22Rv1 (cell line): ENCODE measurements at regions not wholly inside any gene's neighbourhood (a gene's known extent, or its start where the extent isn't known, plus 50 kb on each side); places are given as distances from the start of the nearest gene placed in this dataset.

Experiments
- ZFX ChIP-seq: fragments of 450-650 bp; IDR thresholded peaks from 2 replicates; pipeline ENCODE4 v1.6.1; 2017; ENCODE audit warnings: antibody characterized with exemption, borderline replicate concordance
- TF ChIP-seq, protein P1 (sequence below): fragments of 450-650 bp; IDR thresholded peaks from 2 replicates; pipeline ENCODE4 v1.5.1; 2017; ENCODE audit warnings: mild to moderate bottlenecking

DNA sequence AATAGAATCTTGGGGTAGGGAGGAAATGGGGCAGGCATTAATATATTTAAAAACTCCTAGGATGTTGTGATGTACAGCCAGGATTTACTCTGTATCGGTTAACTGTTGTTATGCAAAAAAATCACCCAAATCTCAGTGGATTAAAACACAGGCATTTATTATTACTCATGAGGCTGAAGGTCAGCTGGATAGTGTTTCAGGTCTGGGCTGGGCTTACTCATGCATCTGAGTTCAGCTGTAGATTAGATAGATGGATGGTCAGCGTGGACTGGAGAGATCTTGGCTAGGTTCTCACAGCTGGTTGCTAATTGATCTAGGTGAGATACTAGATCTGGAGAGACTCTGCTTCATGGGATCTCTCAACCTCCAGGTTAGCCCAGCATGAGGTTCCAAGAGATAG is 131.4 kb downstream of the BTBD3 start:
- TF ChIP-seq, protein P1, sequence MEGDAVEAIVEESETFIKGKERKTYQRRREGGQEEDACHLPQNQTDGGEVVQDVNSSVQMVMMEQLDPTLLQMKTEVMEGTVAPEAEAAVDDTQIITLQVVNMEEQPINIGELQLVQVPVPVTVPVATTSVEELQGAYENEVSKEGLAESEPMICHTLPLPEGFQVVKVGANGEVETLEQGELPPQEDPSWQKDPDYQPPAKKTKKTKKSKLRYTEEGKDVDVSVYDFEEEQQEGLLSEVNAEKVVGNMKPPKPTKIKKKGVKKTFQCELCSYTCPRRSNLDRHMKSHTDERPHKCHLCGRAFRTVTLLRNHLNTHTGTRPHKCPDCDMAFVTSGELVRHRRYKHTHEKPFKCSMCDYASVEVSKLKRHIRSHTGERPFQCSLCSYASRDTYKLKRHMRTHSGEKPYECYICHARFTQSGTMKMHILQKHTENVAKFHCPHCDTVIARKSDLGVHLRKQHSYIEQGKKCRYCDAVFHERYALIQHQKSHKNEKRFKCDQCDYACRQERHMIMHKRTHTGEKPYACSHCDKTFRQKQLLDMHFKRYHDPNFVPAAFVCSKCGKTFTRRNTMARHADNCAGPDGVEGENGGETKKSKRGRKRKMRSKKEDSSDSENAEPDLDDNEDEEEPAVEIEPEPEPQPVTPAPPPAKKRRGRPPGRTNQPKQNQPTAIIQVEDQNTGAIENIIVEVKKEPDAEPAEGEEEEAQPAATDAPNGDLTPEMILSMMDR, result no peak
- no peak for TF ChIP-seq ZFX
